SKM-1 treated with dmso at 0.1 percent for 144 hours (cell line): ENCODE measurements at regions not wholly inside any gene's neighbourhood (a gene's known extent, or its start where the extent isn't known, plus 50 kb on each side); places are given as distances from the start of the nearest gene placed in this dataset.

ENCODE experiments used
- DNase-seq: peaks from one replicate; lab custom pipeline; 2025; ENCODE audit not compliant: unreplicated experiment; lab: John Stamatoyannopoulos, UW

GRCh38 chrX:43005561-43005960 is 227.6 kb upstream of the PPP1R2C start:
- DNase-seq: no peak

- no peak for DNase-seq
Measured at GRCh38 chrX:43008356-43008755, 230.4 kb upstream of the PPP1R2C start.

- no peak for DNase-seq
Measured at GRCh38 chrX:43016021-43016420, 238.1 kb upstream of the PPP1R2C start.

- DNase-seq: no peak
Measured at GRCh38 chrX:43018031-43018430, 240.1 kb upstream of the PPP1R2C start.

GRCh38 chrX:43019021-43019420 is 241.1 kb upstream of the PPP1R2C start:
- DNase-seq: no peak

DNA sequence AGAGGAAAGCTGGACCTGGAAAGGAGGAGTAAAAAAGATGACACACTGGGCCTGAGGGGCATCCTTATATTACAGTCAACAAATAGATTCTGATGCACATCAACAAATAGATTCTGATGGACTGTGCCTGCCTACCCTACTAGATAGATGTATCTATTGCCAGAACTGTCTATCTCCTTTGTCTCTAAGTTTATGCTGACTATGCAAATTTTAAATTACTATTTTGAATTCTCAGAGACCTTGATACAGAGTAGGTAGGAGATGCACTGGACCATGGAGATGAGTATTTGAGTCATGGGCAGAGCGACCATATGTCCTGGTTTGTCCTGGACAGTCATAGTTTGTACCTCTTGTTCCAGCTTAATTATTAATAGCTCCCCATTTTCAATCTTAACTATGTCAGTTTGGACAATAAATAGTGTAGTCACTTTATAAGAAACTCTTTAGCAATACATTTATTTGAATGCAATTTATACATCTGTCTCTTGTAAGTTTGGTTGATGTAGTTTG is 247.9 kb upstream of the PPP1R2C start:
- DNase-seq: no peak

GRCh38 chrX:43064096-43064495 is 286.1 kb upstream of the PPP1R2C start:
- no peak for DNase-seq

GRCh38 chrX:43065978-43066377 is 288.0 kb upstream of the PPP1R2C start:
- no peak for DNase-seq

GRCh38 chrX:43068639-43069038 is 290.7 kb upstream of the PPP1R2C start:
- DNase-seq: no peak

DNA sequence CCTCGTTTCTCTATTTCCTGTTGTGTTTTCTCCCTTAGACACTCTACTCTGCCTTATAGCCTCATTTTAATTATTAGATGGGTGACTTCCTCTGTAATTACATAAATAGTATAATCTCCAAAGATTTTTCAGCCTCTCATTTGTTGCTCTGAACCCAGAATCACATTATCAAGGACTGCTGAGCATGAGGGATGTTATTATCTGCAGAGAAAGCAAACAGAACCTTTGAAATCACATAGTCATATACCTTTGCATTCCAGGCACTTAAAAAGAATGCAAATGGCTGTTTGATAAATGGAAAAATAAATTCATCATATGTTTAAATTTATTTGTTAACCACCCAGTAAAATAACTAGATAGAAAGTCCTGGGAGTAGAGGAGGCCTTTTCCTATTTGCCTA is 305.1 kb upstream of the PPP1R2C start:
- DNase-seq: no peak

DNA sequence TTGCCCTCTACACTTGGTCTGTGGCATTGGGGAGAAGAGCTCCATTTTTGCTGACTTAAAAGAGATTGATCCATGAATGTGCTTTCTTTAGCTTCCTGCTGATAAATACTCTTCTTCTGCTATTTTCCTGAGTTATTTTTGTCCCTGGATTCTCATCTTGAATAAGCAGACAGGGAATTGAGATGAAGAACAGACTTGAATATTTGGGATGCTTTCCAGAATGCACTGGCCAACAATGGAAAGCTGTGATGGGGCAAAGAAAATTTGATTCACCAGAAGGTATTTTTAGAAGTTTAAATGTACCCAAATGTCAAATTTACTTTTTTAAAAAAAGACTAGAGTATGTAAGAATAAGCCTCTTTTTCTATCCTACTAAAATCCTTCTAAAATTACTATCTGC is 309.9 kb upstream of the PPP1R2C start:
- no peak for DNase-seq

- no peak for DNase-seq
Measured at GRCh38 chrX:43096830-43097229, 318.9 kb upstream of the PPP1R2C start.

DNA sequence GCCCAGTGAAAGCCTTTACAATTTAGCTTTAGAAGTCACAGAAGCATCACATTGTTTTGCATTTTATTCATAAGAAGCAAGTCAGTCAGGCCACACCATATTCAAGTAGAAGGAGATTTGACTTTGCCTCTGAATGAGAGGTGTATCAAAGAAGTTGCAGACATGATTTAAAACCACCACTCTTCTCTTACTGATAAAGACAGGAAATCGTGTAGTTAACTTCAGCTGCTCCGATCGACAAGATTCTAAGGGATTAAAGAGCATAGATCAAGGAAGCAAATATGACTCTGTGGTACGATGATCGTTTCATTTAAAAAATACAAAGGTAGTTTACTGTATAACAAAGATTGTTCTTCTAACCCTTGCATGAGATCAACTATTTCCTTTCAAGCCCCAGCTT is 328.0 kb upstream of the PPP1R2C start:
- DNase-seq: no peak

- DNase-seq: no peak
Measured at GRCh38 chrX:43108828-43109227, 330.9 kb upstream of the PPP1R2C start.

GRCh38 chrX:43121637-43122036 is 343.7 kb upstream of the PPP1R2C start:
- DNase-seq: no peak

GRCh38 chrX:43139645-43140044 is 361.7 kb upstream of the PPP1R2C start:
- no peak for DNase-seq

- no peak for DNase-seq
Measured at GRCh38 chrX:43140582-43140981, 362.6 kb upstream of the PPP1R2C start.

GRCh38 chrX:43141885-43142284 is 363.9 kb upstream of the PPP1R2C start:
- no peak for DNase-seq

GRCh38 chrX:43148305-43148704 is 370.3 kb upstream of the PPP1R2C start:
- no peak for DNase-seq

- DNase-seq: no peak
Measured at GRCh38 chrX:43165343-43165920, 387.5 kb upstream of the PPP1R2C start.

GRCh38 chrX:43166874-43167273 is 388.9 kb upstream of the PPP1R2C start:
- DNase-seq: no peak

DNA sequence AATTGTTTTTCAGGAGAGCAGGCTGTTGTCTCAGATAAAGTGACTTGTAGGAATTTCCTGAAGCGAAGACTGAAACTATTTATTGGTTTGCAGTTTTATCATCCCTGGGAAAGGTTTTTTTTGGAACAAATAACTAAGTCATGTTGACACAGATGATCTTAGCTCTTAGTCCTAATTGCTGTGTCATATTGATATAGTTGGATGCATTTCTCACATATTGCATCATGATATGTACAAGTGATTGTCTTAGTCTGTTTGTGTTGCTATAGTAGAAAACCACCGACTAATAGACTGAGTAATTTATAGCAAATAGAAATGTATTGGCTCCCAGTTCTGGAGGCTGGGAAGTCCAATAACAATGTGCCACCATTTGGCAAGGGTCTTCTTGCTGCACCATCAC is 397.5 kb upstream of the PPP1R2C start:
- DNase-seq: no peak

- DNase-seq: no peak
Measured at GRCh38 chrX:43176686-43177085, 398.7 kb upstream of the PPP1R2C start.
